ENCODE measurements at regions not wholly inside any gene's neighbourhood (a gene's known extent, or its start where the extent isn't known, plus 50 kb on each side); places are given as distances from the start of the nearest gene placed in this dataset.
"Not testable (repeated sequence)": the region's sequence is repeated elsewhere in the genome, so short reads cannot be mapped to it uniquely, and the experiment has no call there.

- Mint-ChIP-seq H3K27me3 (no peaks in the 10 kb centered on the region), H3K4me3 (no peak overlapping the region), H3K27ac (no peak overlapping the region), H3K9me3 (no peaks in the 10 kb centered on the region), H3K36me3 (no peaks in the 10 kb centered on the region), H3K4me1 (no peaks in the 10 kb centered on the region)
- DNase-seq, result no peak
These were observed 874.6 kb upstream of the PRKX start for GRCh38 chrX:4588056-4588455.

- Mint-ChIP-seq H3K36me3 (no peaks in the 10 kb centered on the region), H3K4me3 (no peak overlapping the region), H3K27ac (no peak overlapping the region), H3K4me1 (no peaks in the 10 kb centered on the region), H3K9me3 (no peaks in the 10 kb centered on the region), H3K27me3 (no peaks in the 10 kb centered on the region)
- no peak for DNase-seq
These were observed 866.5 kb upstream of the PRKX start for GRCh38 chrX:4579999-4580398.

- Mint-ChIP-seq H3K4me3 (no peak overlapping the region), H3K36me3 (no peaks in the 10 kb centered on the region), H3K27ac (no peak overlapping the region), H3K9me3 (no peaks in the 10 kb centered on the region), H3K27me3 (no peaks in the 10 kb centered on the region), H3K4me1 (no peaks in the 10 kb centered on the region)
- DNase-seq, result no peak
These were observed 866.0 kb upstream of the PRKX start for GRCh38 chrX:4579480-4579879.

- no peak for DNase-seq
- no peak overlapping the region for H3K4me3 Mint-ChIP-seq
- H3K27ac Mint-ChIP-seq, result no peak overlapping the region
- H3K4me1 Mint-ChIP-seq, result no peaks in the 10 kb centered on the region
- no peaks in the 10 kb centered on the region for H3K9me3 Mint-ChIP-seq
- peaks cover 3% of the 10 kb centered on the region for H3K27me3 Mint-ChIP-seq
- no peaks in the 10 kb centered on the region for H3K36me3 Mint-ChIP-seq
These were observed 859.2 kb upstream of the PRKX start for GRCh38 chrX:4572691-4573090.

GRCh38 chrX:4570151-4570550 is 856.7 kb upstream of the PRKX start:
- no peak overlapping the region for H3K4me3 Mint-ChIP-seq
- H3K27me3 Mint-ChIP-seq, result peaks cover 3% of the 10 kb centered on the region
- H3K27ac Mint-ChIP-seq, result no peak overlapping the region
- H3K4me1 Mint-ChIP-seq, result no peaks in the 10 kb centered on the region
- no peaks in the 10 kb centered on the region for H3K36me3 Mint-ChIP-seq
- DNase-seq, result no peak
- no peaks in the 10 kb centered on the region for H3K9me3 Mint-ChIP-seq

GRCh38 chrX:4560192-4560591 is 846.7 kb upstream of the PRKX start:
- no peaks in the 10 kb centered on the region for H3K36me3 Mint-ChIP-seq
- no peak overlapping the region for H3K27ac Mint-ChIP-seq
- no peaks in the 10 kb centered on the region for H3K4me1 Mint-ChIP-seq
- H3K9me3 Mint-ChIP-seq, result no peaks in the 10 kb centered on the region
- no peak for DNase-seq
- H3K27me3 Mint-ChIP-seq, result no peaks in the 10 kb centered on the region
- no peak overlapping the region for H3K4me3 Mint-ChIP-seq

GRCh38 chrX:4550018-4550417 is 836.6 kb upstream of the PRKX start:
- no peak overlapping the region for H3K4me3 Mint-ChIP-seq
- H3K36me3 Mint-ChIP-seq, result no peaks in the 10 kb centered on the region
- no peak overlapping the region for H3K27ac Mint-ChIP-seq
- H3K9me3 Mint-ChIP-seq, result no peaks in the 10 kb centered on the region
- no peaks in the 10 kb centered on the region for H3K27me3 Mint-ChIP-seq
- no peak for DNase-seq
- H3K4me1 Mint-ChIP-seq, result no peaks in the 10 kb centered on the region

GRCh38 chrX:4547213-4547836 is 833.9 kb upstream of the PRKX start:
- Mint-ChIP-seq H3K27me3 (no peaks in the 10 kb centered on the region), H3K9me3 (no peaks in the 10 kb centered on the region), H3K4me1 (no peaks in the 10 kb centered on the region), H3K4me3 (no peak overlapping the region), H3K27ac (no peak overlapping the region), H3K36me3 (no peaks in the 10 kb centered on the region)
- DNase-seq, result peak; percentile 3

GRCh38 chrX:4546178-4546577 is 832.7 kb upstream of the PRKX start:
- not testable (repeated sequence) for H3K36me3 Mint-ChIP-seq, H3K9me3 Mint-ChIP-seq, H3K27ac Mint-ChIP-seq, H3K27me3 Mint-ChIP-seq, DNase-seq, H3K4me1 Mint-ChIP-seq, H3K4me3 Mint-ChIP-seq

- Mint-ChIP-seq H3K27ac (no peak overlapping the region), H3K4me3 (no peak overlapping the region), H3K27me3 (no peaks in the 10 kb centered on the region), H3K36me3 (no peaks in the 10 kb centered on the region), H3K9me3 (no peaks in the 10 kb centered on the region), H3K4me1 (no peaks in the 10 kb centered on the region)
- DNase-seq, result no peak
These were observed 814.8 kb upstream of the PRKX start for GRCh38 chrX:4528247-4528646.

GRCh38 chrX:4485912-4486311 is 772.5 kb upstream of the PRKX start:
- Mint-ChIP-seq H3K4me3 (no peak overlapping the region), H3K9me3 (no peaks in the 10 kb centered on the region), H3K27me3 (no peaks in the 10 kb centered on the region), H3K4me1 (no peaks in the 10 kb centered on the region), H3K36me3 (no peaks in the 10 kb centered on the region), H3K27ac (no peak overlapping the region)
- DNase-seq, result no peak

GRCh38 chrX:4484266-4484665 is 770.8 kb upstream of the PRKX start:
- Mint-ChIP-seq H3K9me3 (peaks cover 1% of the 10 kb centered on the region), H3K4me3 (no peak overlapping the region), H3K27ac (no peak overlapping the region), H3K36me3 (no peaks in the 10 kb centered on the region), H3K27me3 (no peaks in the 10 kb centered on the region), H3K4me1 (no peaks in the 10 kb centered on the region)
- DNase-seq, result no peak

- no peak for DNase-seq
- no peak overlapping the region for H3K4me3 Mint-ChIP-seq
- H3K36me3 Mint-ChIP-seq, result no peaks in the 10 kb centered on the region
- H3K4me1 Mint-ChIP-seq, result no peaks in the 10 kb centered on the region
- no peak overlapping the region for H3K27ac Mint-ChIP-seq
- peaks cover 4% of the 10 kb centered on the region for H3K9me3 Mint-ChIP-seq
- H3K27me3 Mint-ChIP-seq, result no peaks in the 10 kb centered on the region
These were observed 738.1 kb upstream of the PRKX start for GRCh38 chrX:4451591-4451990.

GRCh38 chrX:4450177-4450576 is 736.7 kb upstream of the PRKX start:
- H3K27ac Mint-ChIP-seq, result no peak overlapping the region
- H3K4me1 Mint-ChIP-seq, result no peaks in the 10 kb centered on the region

GRCh38 chrX:4435905-4436304 is 722.5 kb upstream of the PRKX start:
- H3K4me3 Mint-ChIP-seq, result no peak overlapping the region
- H3K36me3 Mint-ChIP-seq, result no peaks in the 10 kb centered on the region
- no peaks in the 10 kb centered on the region for H3K4me1 Mint-ChIP-seq
- no peaks in the 10 kb centered on the region for H3K9me3 Mint-ChIP-seq
- H3K27me3 Mint-ChIP-seq, result no peaks in the 10 kb centered on the region
- H3K27ac Mint-ChIP-seq, result no peak overlapping the region
- no peak for DNase-seq

More at GRCh38 chrX:4450177-4450576, 736.7 kb upstream of the PRKX start:
- Mint-ChIP-seq H3K4me3 (no peak overlapping the region), H3K9me3 (peaks cover 4% of the 10 kb centered on the region), H3K36me3 (no peaks in the 10 kb centered on the region), H3K27me3 (no peaks in the 10 kb centered on the region)
- no peak for DNase-seq

GRCh38 chrX:4397471-4397870 is 684.0 kb upstream of the PRKX start:
- H3K27ac Mint-ChIP-seq, result no peak overlapping the region
- DNase-seq, result no peak
- H3K36me3 Mint-ChIP-seq, result no peaks in the 10 kb centered on the region
- H3K9me3 Mint-ChIP-seq, result peaks cover 1% of the 10 kb centered on the region
- no peaks in the 10 kb centered on the region for H3K27me3 Mint-ChIP-seq
- no peak overlapping the region for H3K4me3 Mint-ChIP-seq
- H3K4me1 Mint-ChIP-seq, result no peaks in the 10 kb centered on the region

GRCh38 chrX:4382273-4382672 is 668.8 kb upstream of the PRKX start:
- DNase-seq, result no peak
- no peak overlapping the region for H3K4me3 Mint-ChIP-seq
- no peaks in the 10 kb centered on the region for H3K36me3 Mint-ChIP-seq
- no peaks in the 10 kb centered on the region for H3K27me3 Mint-ChIP-seq
- H3K4me1 Mint-ChIP-seq, result no peaks in the 10 kb centered on the region
- H3K9me3 Mint-ChIP-seq, result peaks cover 3% of the 10 kb centered on the region
- H3K27ac Mint-ChIP-seq, result no peak overlapping the region
